ENCODE measurements at regions not wholly inside any gene's neighbourhood (a gene's known extent, or its start where the extent isn't known, plus 50 kb on each side); places are given as distances from the start of the nearest gene placed in this dataset.

GRCh38 chr11:104322696-104323095 is 158.7 kb upstream of the PDGFD start:
- peaks cover 9% of the 10 kb centered on the region for H3K4me1 ChIP-seq
- H3K9me3 ChIP-seq, result no peaks in the 10 kb centered on the region
- WGBS, 3 donors, result 19 to 25% (median 24%) methylated on average over 4 of the region's 4 CpGs
- no peak for TF ChIP-seq CTCF (IDR thresholded peaks at IDR 0.05)
- ATAC-seq, result no peak
- no peak for DNase-seq
- H3K27ac ChIP-seq, result no peak overlapping the region
- no peaks in the 10 kb centered on the region for H3K36me3 ChIP-seq (ENCODE audit: insufficient read depth in 1 of 2, low read depth in 1 of 2)
- intact Hi-C loops (cut with DNase I), result no loop called here
- H3K4me3 ChIP-seq, result no peak overlapping the region
- H3K27me3 ChIP-seq (ENCODE audit: insufficient read depth in 3 of 3, low read length in 2 of 3), result no peaks in the 10 kb centered on the region

DNA sequence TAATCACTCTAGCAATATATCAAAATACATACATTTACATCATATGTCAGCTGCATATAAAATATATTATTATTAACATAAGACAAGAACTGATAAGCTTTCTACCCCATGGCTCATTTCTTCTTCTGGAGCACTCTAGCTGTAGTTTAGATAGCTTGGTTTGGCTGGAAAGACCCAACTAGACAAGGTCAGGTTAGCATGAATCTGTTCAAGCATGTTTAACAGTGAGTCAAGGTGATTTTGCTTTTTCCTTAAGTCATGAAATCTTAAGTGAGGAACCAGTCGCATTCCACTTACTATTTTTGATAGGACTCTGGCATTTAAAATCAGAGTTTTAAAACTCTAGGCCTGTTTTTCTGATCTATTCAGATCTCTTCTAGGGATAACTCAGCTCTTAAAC is 157.0 kb upstream of the PDGFD start:
- H3K36me3 ChIP-seq (ENCODE audit: insufficient read depth in 1 of 2, low read depth in 1 of 2), result no peaks in the 10 kb centered on the region
- intact Hi-C loops (cut with DNase I), result no loop called here
- ATAC-seq, result no peak
- peaks cover 9% of the 10 kb centered on the region for H3K4me1 ChIP-seq
- no peaks in the 10 kb centered on the region for H3K9me3 ChIP-seq
- no peak overlapping the region for H3K27ac ChIP-seq
- no peak for DNase-seq
- no peak for TF ChIP-seq CTCF (IDR thresholded peaks at IDR 0.05)
- WGBS, 3 donors, result 92 to 97% (median 94%) methylated on average over 1 of the region's 1 CpG
- H3K4me3 ChIP-seq, result no peak overlapping the region
- no peaks in the 10 kb centered on the region for H3K27me3 ChIP-seq (ENCODE audit: insufficient read depth in 3 of 3, low read length in 2 of 3)

DNA sequence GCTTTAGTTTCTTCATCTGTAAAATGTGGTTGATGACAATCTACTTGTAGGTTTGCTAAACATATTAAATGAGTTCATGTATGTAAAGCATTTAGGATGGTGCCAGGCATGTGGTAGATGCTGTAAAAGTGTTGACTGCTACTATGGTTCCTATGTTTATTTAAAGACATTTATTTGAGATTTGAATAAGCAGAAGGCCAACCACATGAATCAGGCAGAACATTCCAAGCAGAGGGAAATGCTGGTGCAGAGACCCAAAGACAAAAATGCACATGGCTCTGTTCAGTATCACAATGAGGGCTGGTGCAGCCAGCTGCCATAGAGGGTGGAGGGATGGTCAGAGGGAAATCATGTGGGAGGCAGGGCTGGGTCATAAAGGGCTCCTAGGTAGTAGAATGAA is 156.2 kb upstream of the PDGFD start:
- Histone ChIP-seq H3K27me3 (ENCODE audit: insufficient read depth in 3 of 3, low read length in 2 of 3) (no peaks in the 10 kb centered on the region), H3K4me3 (no peak overlapping the region), H3K27ac (no peak overlapping the region), H3K4me1 (peaks cover 9% of the 10 kb centered on the region), H3K36me3 (ENCODE audit: insufficient read depth in 1 of 2, low read depth in 1 of 2) (no peaks in the 10 kb centered on the region), H3K9me3 (no peaks in the 10 kb centered on the region)
- DNase-seq, result no peak
- no peak for ATAC-seq
- intact Hi-C loops (cut with DNase I), result no loop called here
- no peak for TF ChIP-seq CTCF (IDR thresholded peaks at IDR 0.05)

DNA sequence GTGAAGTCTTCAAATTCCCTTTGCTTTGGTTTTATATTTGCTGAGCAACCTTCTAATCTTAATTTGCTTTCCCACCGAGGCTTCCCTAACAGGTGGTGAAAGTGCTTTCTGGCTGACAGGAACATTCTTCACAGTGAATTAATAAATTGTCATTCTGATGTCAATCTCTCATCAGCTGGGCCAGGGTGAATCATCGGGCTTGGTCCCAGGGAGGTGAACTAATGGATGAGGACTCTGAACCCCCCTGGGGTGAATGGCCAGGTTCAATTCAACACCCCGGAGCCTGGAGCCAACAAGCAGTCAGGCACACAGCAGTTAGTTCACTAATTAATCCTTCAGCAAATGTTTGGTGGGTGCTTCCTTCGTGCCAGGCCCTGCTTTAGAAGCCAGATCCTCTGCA is 155.4 kb upstream of the PDGFD start:
- Histone ChIP-seq H3K4me1 (peaks cover 9% of the 10 kb centered on the region), H3K27ac (no peak overlapping the region), H3K9me3 (no peaks in the 10 kb centered on the region), H3K4me3 (no peak overlapping the region), H3K36me3 (ENCODE audit: insufficient read depth in 1 of 2, low read depth in 1 of 2) (no peaks in the 10 kb centered on the region), H3K27me3 (ENCODE audit: insufficient read depth in 3 of 3, low read length in 2 of 3) (no peaks in the 10 kb centered on the region)
- intact Hi-C loops (cut with DNase I), result no loop called here
- no peak for DNase-seq
- TF ChIP-seq CTCF (IDR thresholded peaks at IDR 0.05), result no peak
- ATAC-seq, result peak; percentile 32 to 54 (median 47)
- 22 to 39% (median 25%) methylated on average over 4 of the region's 4 CpGs for WGBS, 3 donors

DNA sequence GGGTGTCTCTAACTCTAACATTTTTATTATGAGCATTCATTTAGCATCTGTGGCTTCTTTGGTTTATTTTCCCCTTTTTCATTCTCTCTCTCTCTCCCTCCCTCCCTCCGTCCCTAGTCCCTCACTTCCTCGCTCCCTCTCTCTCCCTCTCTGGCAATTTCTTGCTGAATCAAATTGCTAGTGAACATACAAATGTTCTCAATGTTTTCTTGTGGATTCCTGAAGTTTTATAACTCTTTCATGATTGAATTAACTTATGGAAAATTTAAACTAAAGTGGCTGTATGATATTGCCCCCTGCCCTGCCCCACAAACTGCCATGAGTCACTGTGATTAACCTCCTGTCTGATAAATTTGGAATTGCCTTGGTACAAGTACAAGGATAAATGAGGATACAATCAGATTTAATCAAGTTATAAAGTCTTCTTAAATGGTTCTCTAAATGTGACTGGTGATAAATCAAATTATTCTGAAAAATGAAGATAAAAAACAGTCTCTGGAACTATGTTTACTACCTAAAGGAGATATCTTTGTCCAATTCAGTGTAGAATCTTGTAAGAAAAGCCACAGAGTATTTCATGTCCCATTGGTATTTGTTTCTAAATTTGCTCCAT is 143.0 kb upstream of the PDGFD start:
- ATAC-seq (no peak), DNase-seq (no peak)

More for the DNA sequence above, 143.0 kb upstream of the PDGFD start:
- intact Hi-C loops (cut with DNase I), result no loop called here
- Histone ChIP-seq H3K9me3 (no peaks in the 10 kb centered on the region), H3K4me3 (no peak overlapping the region), H3K4me1 (no peaks in the 10 kb centered on the region), H3K27me3 (ENCODE audit: insufficient read depth in 3 of 3, low read length in 2 of 3) (no peaks in the 10 kb centered on the region), H3K27ac (no peak overlapping the region), H3K36me3 (ENCODE audit: insufficient read depth in 1 of 2, low read depth in 1 of 2) (no peaks in the 10 kb centered on the region)
- no peak for TF ChIP-seq CTCF (IDR thresholded peaks at IDR 0.05)
- WGBS, 3 donors, result 86 to 90% (median 87%) methylated on average over 2 of the region's 2 CpGs
